Colon (tissue), 2 donors: ENCODE measurements at regions not wholly inside any gene's neighbourhood (a gene's known extent, or its start where the extent isn't known, plus 50 kb on each side); places are given as distances from the start of the nearest gene placed in this dataset.
"Not testable (repeated sequence)": the region's sequence is repeated elsewhere in the genome, so short reads cannot be mapped to it uniquely, and the experiment has no call there.

Experiments used
- FAIRE-seq: peaks from 2 replicates; lab custom pipeline; 2012; peaks lifted over from hg19 to GRCh38; lab: Jason Lieb, UNC
- donor health status: control.
- donor health status: control.

- FAIRE-seq: no peak
Measured at GRCh38 chr4:186481998-186482790, 73.2 kb downstream of the MTNR1A start.

- FAIRE-seq: no peak
Measured at GRCh38 chr4:186475202-186475601, 80.2 kb downstream of the MTNR1A start.

GRCh38 chr4:186473933-186474332 is 81.4 kb downstream of the MTNR1A start:
- no peak for FAIRE-seq

GRCh38 chr4:186472948-186473347 is 82.4 kb downstream of the MTNR1A start:
- no peak for FAIRE-seq

- FAIRE-seq: no peak
Measured at GRCh38 chr4:186471441-186471840, 83.9 kb downstream of the MTNR1A start.

- no peak for FAIRE-seq
Measured at GRCh38 chr4:186458050-186458449, 97.3 kb downstream of the MTNR1A start.

GRCh38 chr4:186451982-186452381 is 103.4 kb downstream of the MTNR1A start:
- FAIRE-seq: no peak

- no peak for FAIRE-seq
Measured at GRCh38 chr4:186449954-186450353, 105.4 kb downstream of the MTNR1A start.

- FAIRE-seq: no peak
Measured at GRCh38 chr4:186445040-186445439, 110.3 kb downstream of the MTNR1A start.

GRCh38 chr4:186441502-186441901 is 113.9 kb downstream of the MTNR1A start:
- FAIRE-seq: no peak

- no peak for FAIRE-seq
Measured at GRCh38 chr4:186428481-186428880, 126.9 kb downstream of the MTNR1A start.

- no peak for FAIRE-seq
Measured at GRCh38 chr4:186424745-186425144, 130.6 kb downstream of the MTNR1A start.

GRCh38 chr4:186422296-186422695 is 133.1 kb downstream of the MTNR1A start:
- no peak for FAIRE-seq

GRCh38 chr4:186416451-186417060 is 138.8 kb downstream of the MTNR1A start:
- no peak for FAIRE-seq

- no peak for FAIRE-seq
Measured at GRCh38 chr4:186414390-186414789, 141.0 kb downstream of the MTNR1A start.

GRCh38 chr4:186405957-186406356 is 140.0 kb downstream of the F11 start:
- FAIRE-seq: no peak

- FAIRE-seq: no peak
Measured at GRCh38 chr4:186404562-186405134, 138.7 kb downstream of the F11 start.

- no peak for FAIRE-seq
Measured at GRCh38 chr4:186400676-186401075, 134.7 kb downstream of the F11 start.

- no peak for FAIRE-seq
Measured at GRCh38 chr4:186392017-186392416, 126.0 kb downstream of the F11 start.

GRCh38 chr4:186384328-186384727 is 118.3 kb downstream of the F11 start:
- peak; percentile 33 for FAIRE-seq

GRCh38 chr4:186368281-186368680 is 102.3 kb downstream of the F11 start:
- no peak for FAIRE-seq

GRCh38 chr4:186366326-186366725 is 100.3 kb downstream of the F11 start:
- no peak for FAIRE-seq

- FAIRE-seq: not testable (repeated sequence)
Measured at GRCh38 chr4:186363038-186363437, 97.0 kb downstream of the F11 start.
